ENCODE measurements at regions not wholly inside any gene's neighbourhood (a gene's known extent, or its start where the extent isn't known, plus 50 kb on each side); places are given as distances from the start of the nearest gene placed in this dataset.
"Not testable (repeated sequence)": the region's sequence is repeated elsewhere in the genome, so short reads cannot be mapped to it uniquely, and the experiment has no call there.

- DNase-seq, result no peak
Observed at GRCh38 chr5:179455320-179455719, 95.0 kb upstream of the RUFY1 start.

- no peak for DNase-seq
Observed at GRCh38 chr5:179454356-179454755, 96.0 kb upstream of the RUFY1 start.

- no peak for DNase-seq
Observed at GRCh38 chr5:179453616-179454015, 96.7 kb upstream of the RUFY1 start.

- DNase-seq, result no peak
Observed at GRCh38 chr5:179452356-179453230, 97.8 kb upstream of the RUFY1 start.

- DNase-seq, result no peak
Observed at GRCh38 chr5:179451828-179452196, 98.5 kb upstream of the RUFY1 start.

GRCh38 chr5:179451114-179451827, 99.1 kb upstream of the RUFY1 start:
- no peak for DNase-seq

- DNase-seq, result not testable (repeated sequence)
Observed at GRCh38 chr5:179449950-179450349, 100.4 kb upstream of the RUFY1 start.

- not testable (repeated sequence) for DNase-seq
Observed at GRCh38 chr5:179448282-179448681, 102.1 kb upstream of the RUFY1 start.

GRCh38 chr5:179442289-179442688, 97.0 kb upstream of the ADAMTS2 start:
- not testable (repeated sequence) for DNase-seq

- DNase-seq, result no peak
Observed at GRCh38 chr5:179439181-179439985, 94.1 kb upstream of the ADAMTS2 start.

GRCh38 chr5:179438461-179438860, 93.2 kb upstream of the ADAMTS2 start:
- DNase-seq, result no peak

- no peak for DNase-seq
Observed at GRCh38 chr5:179438011-179438441, 92.8 kb upstream of the ADAMTS2 start.

GRCh38 chr5:179437341-179438001, 92.2 kb upstream of the ADAMTS2 start:
- no peak for DNase-seq

- no peak for DNase-seq
Observed at GRCh38 chr5:179436321-179437122, 91.3 kb upstream of the ADAMTS2 start.

GRCh38 chr5:179435731-179436315, 90.6 kb upstream of the ADAMTS2 start:
- DNase-seq, result no peak

GRCh38 chr5:179435181-179435580, 89.9 kb upstream of the ADAMTS2 start:
- DNase-seq, result no peak

- no peak for DNase-seq
Observed at GRCh38 chr5:179432547-179432946, 87.3 kb upstream of the ADAMTS2 start.

GRCh38 chr5:179431221-179431824, 86.1 kb upstream of the ADAMTS2 start:
- DNase-seq, result no peak

GRCh38 chr5:179430193-179431175, 85.2 kb upstream of the ADAMTS2 start:
- no peak for DNase-seq

- DNase-seq, result no peak
Observed at GRCh38 chr5:179427676-179428056, 82.4 kb upstream of the ADAMTS2 start.

Data from NCI-H2029 (cell line).